ENCODE measurements at regions not wholly inside any gene's neighbourhood (a gene's known extent, or its start where the extent isn't known, plus 50 kb on each side); places are given as distances from the start of the nearest gene placed in this dataset.

DNA sequence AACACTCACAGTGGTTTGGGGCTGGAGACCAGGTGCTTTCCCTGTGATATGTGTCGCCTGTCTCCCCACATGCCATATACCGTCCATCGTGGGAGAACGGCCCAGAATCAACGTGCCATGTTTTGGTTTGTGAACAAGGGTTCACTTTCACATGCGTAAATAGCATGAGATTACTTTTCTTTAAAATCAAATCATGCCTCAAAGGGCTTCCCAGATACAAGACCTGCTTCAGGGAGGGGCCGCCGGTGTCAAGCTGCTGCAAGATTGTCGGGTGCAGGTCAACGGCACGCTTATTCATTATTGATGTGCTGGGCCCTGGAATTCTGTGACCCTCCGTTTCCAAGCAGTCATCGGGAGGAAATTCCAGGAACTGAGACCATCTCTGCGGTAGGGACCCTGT, 145.2 kb upstream of the RTL1 start:
- TF ChIP-seq, protein P1, sequence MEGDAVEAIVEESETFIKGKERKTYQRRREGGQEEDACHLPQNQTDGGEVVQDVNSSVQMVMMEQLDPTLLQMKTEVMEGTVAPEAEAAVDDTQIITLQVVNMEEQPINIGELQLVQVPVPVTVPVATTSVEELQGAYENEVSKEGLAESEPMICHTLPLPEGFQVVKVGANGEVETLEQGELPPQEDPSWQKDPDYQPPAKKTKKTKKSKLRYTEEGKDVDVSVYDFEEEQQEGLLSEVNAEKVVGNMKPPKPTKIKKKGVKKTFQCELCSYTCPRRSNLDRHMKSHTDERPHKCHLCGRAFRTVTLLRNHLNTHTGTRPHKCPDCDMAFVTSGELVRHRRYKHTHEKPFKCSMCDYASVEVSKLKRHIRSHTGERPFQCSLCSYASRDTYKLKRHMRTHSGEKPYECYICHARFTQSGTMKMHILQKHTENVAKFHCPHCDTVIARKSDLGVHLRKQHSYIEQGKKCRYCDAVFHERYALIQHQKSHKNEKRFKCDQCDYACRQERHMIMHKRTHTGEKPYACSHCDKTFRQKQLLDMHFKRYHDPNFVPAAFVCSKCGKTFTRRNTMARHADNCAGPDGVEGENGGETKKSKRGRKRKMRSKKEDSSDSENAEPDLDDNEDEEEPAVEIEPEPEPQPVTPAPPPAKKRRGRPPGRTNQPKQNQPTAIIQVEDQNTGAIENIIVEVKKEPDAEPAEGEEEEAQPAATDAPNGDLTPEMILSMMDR (IDR thresholded peaks at IDR 0.05; ENCODE audit: extremely low read depth, insufficient read depth, missing control alignments): no peak
- no peak for DNase-seq (ENCODE audit: low spot score)
- in situ Hi-C loops (cut with MboI; ENCODE audit: low pct_unique_long_range_greater_than_20kb, low sequenced_read_pairs, unreplicated experiment): no loop called here

DNA sequence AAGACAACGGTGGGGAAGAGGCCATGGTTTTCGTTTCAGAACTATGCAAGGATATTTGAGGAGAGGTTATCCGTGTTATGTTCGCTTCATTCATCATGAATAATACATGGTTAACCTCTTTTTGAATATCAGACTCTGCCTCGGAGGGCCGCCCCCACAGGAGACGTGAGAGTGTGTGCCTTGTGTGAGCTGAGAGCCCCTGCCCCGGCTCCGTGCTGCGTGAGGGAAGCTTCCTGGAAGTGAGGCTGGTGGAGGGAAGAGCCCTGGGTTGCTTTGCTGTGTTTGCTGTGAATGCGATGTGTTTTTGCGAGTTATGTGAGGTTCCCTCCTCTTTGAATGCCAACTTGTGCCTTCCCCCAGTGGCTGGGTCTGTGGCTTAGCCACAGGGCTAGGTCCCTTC, 146.0 kb upstream of the RTL1 start:
- in situ Hi-C loops (cut with MboI; ENCODE audit: low pct_unique_long_range_greater_than_20kb, low sequenced_read_pairs, unreplicated experiment): no loop called here
- TF ChIP-seq, protein P1 (IDR thresholded peaks at IDR 0.05; ENCODE audit: extremely low read depth, insufficient read depth, missing control alignments): no peak
- no peak for DNase-seq (ENCODE audit: low spot score)

DNA sequence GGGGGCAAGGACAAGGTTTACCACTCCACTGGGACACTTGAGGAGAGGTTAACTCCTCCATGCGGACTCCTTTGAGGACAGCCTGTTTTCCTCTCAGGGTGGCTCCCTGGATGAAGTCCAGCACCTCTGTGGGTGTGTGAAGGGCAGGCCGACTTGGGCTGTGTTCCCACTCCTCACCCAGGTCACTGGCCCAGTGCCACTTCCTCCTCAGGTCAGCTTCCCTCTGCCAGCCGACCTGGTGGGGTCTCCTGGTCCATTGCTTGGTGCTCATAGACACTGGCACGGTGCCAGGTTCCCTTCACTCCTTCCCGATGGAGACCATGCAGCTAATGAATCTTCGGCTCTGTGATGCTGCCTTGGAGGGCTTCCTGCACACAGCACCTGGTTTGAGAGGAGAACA, 146.4 kb upstream of the RTL1 start:
- in situ Hi-C loops (cut with MboI; ENCODE audit: low pct_unique_long_range_greater_than_20kb, low sequenced_read_pairs, unreplicated experiment): no loop called here
- TF ChIP-seq, protein P1 (IDR thresholded peaks at IDR 0.05; ENCODE audit: extremely low read depth, insufficient read depth, missing control alignments): no peak
- DNase-seq (ENCODE audit: low spot score): no peak

DNA sequence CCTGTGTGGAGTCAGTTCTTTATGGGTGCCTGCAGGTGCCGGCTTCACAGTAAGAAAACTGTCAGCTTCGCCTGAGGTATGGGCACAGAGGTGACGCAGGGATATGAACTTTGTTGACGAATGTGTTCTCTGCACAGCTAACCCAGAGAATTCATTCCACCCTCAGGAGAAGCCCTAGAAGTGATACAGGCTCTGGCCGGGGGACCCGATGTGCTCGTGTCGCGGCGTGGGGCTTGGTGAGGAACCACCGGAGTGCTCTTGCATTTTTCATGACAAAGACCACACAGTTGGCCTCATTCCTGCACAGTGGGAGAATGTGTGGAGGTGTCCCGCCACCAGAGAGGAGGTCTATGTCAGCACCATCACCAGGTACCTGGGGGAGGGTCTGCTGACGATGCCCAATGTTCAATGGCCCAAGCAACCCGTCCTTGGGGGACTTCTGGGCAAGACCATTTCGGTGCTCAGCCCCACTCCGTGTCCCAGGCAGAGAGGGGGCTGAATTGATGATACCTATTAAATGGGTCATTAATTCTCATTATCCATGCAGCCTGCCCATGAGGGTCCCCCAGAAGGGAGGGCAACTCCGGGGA, 147.5 kb upstream of the RTL1 start:
- DNase-seq (ENCODE audit: low spot score): no peak
- TF ChIP-seq, protein P1 (IDR thresholded peaks at IDR 0.05; ENCODE audit: extremely low read depth, insufficient read depth, missing control alignments): no peak
- in situ Hi-C loops (cut with MboI; ENCODE audit: low pct_unique_long_range_greater_than_20kb, low sequenced_read_pairs, unreplicated experiment): no loop called here

DNA sequence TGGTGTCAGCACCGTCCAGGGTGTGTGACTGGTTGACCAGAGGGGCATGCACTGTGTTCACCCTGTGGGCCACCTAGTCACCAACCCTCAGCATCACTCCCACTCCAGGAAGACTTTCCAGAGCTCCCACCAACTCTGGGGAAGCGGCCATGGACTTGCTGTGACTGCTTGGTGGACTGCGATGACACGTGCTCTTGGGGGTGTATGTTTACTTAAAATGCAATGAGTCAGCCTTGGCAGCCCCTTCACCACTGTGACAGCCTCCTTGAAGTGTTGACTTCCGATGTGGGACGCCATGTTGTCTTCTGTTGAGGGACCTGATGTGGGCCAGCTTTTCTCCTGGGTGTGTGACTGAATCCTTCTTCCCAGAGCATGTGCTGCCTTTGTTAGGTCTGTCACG, 151.1 kb upstream of the RTL1 start:
- in situ Hi-C loops (cut with MboI; ENCODE audit: low pct_unique_long_range_greater_than_20kb, low sequenced_read_pairs, unreplicated experiment): no loop called here
- TF ChIP-seq, protein P1 (IDR thresholded peaks at IDR 0.05; ENCODE audit: extremely low read depth, insufficient read depth, missing control alignments): no peak
- DNase-seq (ENCODE audit: low spot score): no peak

DNA sequence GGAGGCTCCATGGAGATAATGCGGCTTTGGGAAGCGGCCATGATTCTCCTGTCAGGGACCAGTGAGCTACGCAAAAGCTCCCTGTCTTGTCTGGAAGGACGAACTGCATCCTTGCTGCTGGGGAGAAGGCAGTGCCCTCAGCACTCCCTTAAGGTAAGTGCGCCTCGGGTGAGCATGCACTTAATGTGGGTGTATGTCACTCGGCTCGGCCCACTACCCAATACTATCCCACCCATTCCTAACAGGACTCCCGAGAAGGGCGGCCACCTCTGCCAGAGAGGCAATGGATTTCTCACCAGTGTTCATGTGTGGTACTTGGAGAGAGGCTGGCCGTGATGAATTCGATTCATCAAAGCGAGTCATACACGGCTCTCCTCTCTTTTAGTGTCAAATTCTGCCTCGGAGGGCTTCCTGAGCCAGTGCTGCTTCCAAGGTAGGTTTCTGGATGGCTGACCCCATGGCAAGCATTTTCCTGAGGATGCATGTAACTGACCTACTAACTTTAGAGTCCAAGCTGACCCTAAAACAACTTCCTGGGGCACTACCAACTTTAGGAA, 151.7 kb upstream of the RTL1 start:
- in situ Hi-C loops (cut with MboI; ENCODE audit: low pct_unique_long_range_greater_than_20kb, low sequenced_read_pairs, unreplicated experiment): no loop called here

More for the DNA sequence above, 151.7 kb upstream of the RTL1 start:
- DNase-seq (ENCODE audit: low spot score): no peak
- TF ChIP-seq, protein P1 (IDR thresholded peaks at IDR 0.05; ENCODE audit: extremely low read depth, insufficient read depth, missing control alignments): no peak
